ENCODE measurements at regions not wholly inside any gene's neighbourhood (a gene's known extent, or its start where the extent isn't known, plus 50 kb on each side); places are given as distances from the start of the nearest gene placed in this dataset.

DNA sequence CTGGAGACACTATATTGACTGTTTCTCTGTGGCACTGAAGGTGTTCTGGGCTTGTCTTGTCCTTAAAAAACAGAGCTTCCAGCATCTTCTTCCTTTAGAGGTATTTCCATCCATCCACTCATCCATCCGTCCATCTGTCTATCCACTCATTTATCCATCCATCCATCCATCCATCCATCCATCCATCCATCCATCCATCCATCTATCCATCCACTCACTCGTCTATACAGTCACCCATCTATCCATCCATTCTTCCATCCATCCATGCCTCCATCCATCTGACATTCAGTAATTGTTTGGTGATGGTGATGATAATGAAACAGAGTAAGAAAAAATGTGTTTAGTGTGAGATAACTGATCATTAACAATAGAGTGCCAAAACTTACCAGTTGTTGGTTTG lies 334.8 kb downstream of the NSG2 start:
- no peak for DNase-seq

- no peak for DNase-seq
These were observed 335.7 kb downstream of the NSG2 start for GRCh38 chr5:174381241-174381640.

- no peak for DNase-seq
These were observed 338.0 kb downstream of the NSG2 start for GRCh38 chr5:174383210-174384167.

- DNase-seq = no peak
These were observed 339.0 kb downstream of the NSG2 start for GRCh38 chr5:174384509-174384947.

GRCh38 chr5:174386306-174386705 lies 338.1 kb upstream of the MSX2 start:
- DNase-seq = no peak

DNA sequence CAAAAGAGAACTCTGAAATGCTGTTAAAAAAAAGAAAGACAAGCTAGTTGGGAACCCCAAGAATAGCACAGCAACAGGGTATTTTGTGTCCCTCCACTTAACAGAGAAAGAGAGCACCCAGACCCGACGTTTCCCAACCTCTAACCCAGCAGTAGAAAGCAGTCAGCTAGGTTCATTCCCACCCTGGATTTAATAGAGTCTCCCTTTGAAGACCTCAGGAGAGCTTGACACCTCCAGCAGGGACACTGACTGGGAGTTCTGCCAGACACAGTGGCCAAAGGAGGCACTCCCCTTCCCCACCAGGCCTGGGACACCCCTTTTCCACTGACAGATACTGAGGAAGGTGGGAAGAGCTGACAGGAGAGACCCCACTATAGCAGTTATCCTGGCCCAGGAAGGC lies 337.5 kb upstream of the MSX2 start:
- no peak for DNase-seq

DNA sequence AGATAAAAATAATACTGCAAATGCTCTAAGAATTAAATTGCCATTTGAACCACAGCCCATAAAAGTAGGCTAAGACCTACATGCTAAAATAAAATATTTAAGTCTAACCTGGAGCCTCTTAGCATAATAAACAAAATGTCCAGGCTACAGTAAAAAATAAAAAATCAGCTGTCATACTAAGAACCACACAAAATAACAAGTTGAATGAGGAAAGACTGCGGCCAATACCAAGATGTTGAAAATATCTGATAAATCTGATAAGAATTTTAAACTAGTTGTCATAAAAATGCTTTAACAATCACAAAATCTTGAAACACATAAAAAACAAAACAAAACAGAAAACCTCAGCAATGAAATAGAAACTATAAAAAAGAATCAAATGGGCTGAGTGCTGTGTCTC lies 336.9 kb upstream of the MSX2 start:
- DNase-seq = no peak

- no peak for DNase-seq
These were observed 331.5 kb upstream of the MSX2 start for GRCh38 chr5:174392892-174393291.

GRCh38 chr5:174396541-174396940 lies 327.8 kb upstream of the MSX2 start:
- no peak for DNase-seq

GRCh38 chr5:174397206-174397605 lies 327.2 kb upstream of the MSX2 start:
- no peak for DNase-seq

DNA sequence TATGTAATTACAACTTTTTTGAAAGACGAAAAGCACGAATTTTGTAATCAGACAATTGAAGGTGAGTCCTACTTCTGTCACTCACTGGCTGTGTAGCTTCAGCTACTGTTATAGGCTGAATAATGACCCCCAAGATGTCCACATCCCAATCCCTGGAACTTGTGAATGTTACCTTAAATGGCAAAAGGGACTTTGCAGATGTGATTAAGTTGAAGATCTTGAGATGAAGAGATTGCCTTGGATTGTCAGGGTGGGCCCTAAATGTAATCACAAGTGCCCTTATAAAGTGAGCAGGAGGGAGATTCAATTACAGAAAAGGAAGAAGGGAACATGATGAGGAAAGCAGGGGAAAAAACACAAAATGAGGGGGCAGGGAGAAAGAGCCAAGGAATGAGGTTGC lies 326.2 kb upstream of the MSX2 start:
- DNase-seq = no peak

DNA sequence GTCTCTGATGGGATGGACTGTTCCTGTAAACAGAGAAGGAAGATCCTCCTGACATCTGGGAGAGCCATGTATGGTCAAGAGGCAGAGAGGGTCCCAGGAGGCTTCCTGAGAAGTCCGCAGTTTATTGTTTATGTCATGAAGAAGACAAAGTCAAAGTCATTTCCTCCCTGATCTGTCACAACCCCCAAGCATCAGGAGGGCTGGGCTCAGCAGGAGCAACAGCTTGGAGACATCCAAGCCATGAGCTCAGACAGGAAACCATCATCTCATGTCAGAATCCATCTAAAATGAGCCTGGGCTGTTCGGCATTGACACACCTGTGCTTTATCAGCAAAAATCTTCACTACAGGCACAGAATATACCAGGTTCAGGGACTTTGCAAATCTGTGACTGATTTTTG lies 325.0 kb upstream of the MSX2 start:
- DNase-seq = no peak

DNA sequence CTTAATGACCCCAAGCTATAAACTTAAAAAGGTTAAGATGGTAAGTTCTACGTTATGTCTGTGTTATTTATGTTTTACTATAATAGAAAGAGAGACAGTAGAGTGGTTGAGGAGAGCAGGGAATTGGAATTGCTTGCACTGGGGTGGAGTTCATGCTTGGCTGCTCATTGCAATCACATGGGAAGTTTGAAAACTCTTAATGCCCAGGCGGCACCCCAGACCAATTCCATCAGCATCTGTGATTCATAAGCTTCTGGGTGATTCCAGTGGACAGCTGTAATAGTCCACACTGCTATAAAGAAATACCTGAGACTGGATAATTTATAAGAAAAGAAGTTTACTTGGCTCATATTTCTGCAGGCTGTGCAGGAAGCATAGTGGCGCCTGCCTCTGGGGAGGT lies 323.9 kb upstream of the MSX2 start:
- no peak for DNase-seq

- no peak for DNase-seq
These were observed 322.6 kb upstream of the MSX2 start for GRCh38 chr5:174401793-174402192.

DNA sequence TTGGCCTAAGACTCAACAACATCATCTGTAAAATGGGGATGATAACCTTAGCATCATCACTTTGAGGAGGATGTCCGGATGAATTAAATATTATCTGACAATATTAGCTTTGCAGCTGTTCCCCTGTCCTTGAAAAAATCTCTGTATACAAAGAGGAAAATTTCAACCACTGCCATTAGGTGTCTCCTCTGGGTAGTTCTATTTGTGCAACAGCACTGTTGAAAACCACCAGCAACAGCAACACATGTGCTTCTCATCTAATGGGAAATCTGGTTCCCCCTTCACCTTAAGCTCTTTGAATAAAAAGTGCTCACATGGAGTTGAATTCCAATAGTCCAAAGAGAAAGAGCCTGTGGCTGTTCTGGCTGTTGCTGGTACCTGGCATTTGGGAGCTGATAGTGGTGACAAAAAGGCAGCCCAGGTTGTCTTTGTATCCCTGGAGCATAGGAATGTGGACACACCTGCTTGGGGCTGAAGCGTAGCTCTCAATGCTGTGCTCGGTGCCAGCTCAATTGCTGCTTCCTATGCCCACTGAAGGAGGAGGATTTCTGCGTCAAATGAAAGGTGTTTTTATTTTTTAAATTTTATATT lies 322.1 kb upstream of the MSX2 start:
- DNase-seq = no peak

- no peak for DNase-seq
These were observed 319.5 kb upstream of the MSX2 start for GRCh38 chr5:174404848-174405247.

GRCh38 chr5:174409070-174409469 lies 315.3 kb upstream of the MSX2 start:
- no peak for DNase-seq

- no peak for DNase-seq
These were observed 314.4 kb upstream of the MSX2 start for GRCh38 chr5:174409971-174410370.

DNA sequence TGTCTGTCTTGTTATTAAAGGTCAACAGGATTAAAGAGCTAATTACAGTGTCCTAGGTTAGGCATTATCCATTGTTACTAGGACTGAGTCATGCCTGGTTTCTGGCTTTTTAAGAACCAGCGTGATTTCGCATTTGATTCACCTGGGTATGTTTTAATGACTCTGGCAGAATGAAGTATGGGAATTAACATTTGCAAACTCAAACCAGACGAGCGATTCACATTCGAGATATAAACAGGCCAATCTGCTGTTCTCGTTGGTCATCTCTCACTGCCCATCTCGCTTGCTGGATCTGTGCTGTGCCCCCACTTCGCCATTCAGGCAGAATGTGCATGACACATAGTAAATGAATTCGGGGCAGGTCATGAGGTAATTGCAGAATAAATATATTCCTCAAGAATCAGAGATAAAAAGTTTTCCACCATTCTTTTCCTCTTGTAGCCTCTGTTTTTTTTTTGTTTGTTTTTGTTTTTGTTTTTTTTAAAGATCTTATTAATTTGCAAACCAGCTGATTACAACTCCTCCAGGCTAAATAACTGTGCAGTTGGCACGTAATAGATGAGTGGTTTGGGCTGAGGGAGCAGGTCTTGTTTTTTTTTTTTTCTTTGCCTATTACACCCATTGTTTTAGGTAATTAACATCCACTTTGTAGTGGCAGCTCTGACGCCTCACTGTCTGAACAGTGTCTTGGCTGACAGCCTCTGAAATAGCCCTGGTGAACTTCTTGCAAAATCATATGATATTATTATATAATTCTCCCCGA lies 313.5 kb upstream of the MSX2 start:
- DNase-seq = no peak

GRCh38 chr5:174411479-174411819 lies 312.9 kb upstream of the MSX2 start:
- no peak for DNase-seq

DNA sequence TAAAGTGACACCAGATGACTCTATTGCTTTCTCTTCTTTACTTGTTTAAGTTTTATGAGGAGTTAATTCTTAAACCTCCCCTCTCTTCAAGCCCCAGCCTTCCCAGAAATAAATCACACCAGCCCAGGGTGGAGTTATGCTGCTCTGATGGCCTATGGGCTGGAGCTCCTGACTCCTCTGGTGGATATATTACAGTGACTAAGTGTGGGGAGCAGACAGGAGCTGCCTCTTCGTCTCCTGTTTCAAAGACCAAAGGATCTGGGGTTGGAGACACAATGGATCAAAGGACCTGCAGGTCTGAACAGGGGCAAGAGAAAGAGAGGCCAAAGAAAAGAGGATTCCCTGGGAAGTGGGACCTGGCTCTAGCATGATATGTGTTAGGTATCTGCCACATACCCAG lies 312.0 kb upstream of the MSX2 start:
- no peak for DNase-seq

GRCh38 chr5:174412941-174413340 lies 311.4 kb upstream of the MSX2 start:
- DNase-seq = no peak

DNA sequence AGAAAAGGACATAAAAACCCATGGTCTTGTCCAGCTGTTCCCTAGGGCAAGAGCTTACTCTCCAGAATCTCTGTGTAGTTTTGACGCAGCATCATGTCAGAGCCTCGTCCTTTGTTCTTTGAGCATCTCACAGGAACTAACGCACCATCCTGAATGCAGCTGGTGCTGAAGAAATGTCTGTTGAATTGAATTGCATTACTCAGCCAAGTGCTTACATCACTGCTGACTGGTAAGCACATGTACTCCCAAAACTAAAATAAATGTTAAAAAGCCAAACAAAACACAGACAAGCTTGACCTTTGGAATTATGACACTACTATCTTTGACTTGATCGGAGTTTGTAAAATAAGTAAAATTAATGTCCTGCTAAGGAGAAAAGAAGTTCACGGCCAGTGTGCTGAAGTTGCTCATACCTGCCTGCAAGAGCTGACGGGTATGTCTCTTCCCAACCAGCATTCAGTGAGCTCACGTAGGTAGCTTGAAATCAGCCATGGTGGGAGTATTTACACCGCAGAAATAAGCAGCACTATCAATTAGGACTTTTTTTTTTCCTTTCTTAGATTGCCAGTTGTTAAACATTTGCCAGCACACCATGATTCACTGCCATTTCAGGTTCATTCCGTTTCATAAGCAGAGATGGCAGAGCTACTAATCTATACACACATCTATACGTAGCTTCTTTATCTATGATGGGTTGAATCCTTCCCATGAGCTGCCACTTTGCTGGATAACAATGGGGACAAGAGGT lies 310.6 kb upstream of the MSX2 start:
- no peak for DNase-seq
